ENCODE measurements at regions not wholly inside any gene's neighbourhood (a gene's known extent, or its start where the extent isn't known, plus 50 kb on each side); places are given as distances from the start of the nearest gene placed in this dataset.

DNA sequence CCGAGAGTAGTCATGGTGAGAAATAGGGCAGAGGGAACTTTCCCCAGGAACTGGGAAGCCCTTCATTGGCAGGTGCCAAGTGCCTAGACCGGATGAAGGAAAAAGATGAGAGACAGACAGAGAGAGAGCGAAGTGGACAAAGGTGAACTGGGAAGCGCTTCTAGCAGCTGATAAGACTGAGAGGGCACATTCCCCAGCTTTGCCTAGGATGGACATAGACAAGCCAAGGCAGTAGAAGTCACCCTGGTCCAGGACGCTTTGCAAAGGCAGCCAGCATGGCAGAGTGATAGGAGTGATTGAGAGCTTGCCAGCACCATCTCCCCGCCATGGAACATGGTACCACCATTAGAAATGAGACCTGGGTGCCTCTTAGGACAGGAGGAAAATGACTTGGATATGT, 372.8 kb upstream of the MGMT start:
- H3K36me3 Mint-ChIP-seq (ENCODE audit: unreplicated experiment): no peaks in the 10 kb centered on the region
- no peaks in the 10 kb centered on the region for H3K4me1 Mint-ChIP-seq (ENCODE audit: low read depth, unreplicated experiment)
- H3K27me3 Mint-ChIP-seq (ENCODE audit: unreplicated experiment): no peaks in the 10 kb centered on the region
- DNase-seq: no peak
- no peak for TF ChIP-seq CTCF (IDR thresholded peaks at IDR 0.05; ENCODE audit: partially characterized antibody, unreplicated experiment)
- H3K9me3 Mint-ChIP-seq (ENCODE audit: unreplicated experiment): peaks cover 2% of the 10 kb centered on the region
- no peak overlapping the region for H3K4me3 Mint-ChIP-seq (ENCODE audit: unreplicated experiment)
- no peak overlapping the region for H3K27ac Mint-ChIP-seq (ENCODE audit: unreplicated experiment)

DNA sequence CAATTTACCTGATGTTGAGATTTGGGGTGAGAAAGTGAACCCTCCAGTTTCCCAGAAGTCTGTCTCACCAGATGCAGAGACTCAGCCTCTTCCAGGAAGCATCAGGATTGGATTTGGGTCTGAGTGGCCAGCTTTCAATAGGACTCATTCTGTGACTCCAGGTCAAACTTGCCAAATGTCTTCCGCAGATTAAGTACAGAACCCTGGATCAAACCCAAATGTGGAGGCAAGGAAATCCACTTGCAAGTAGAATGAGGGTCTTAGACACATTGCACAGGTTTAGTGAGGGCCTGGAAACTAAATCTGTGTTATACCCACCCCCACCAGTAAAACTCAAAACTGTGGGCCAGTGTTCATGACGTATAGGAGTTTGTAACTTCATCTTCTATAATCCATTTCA, 372.2 kb upstream of the MGMT start:
- H3K27ac Mint-ChIP-seq (ENCODE audit: unreplicated experiment): no peak overlapping the region
- H3K27me3 Mint-ChIP-seq (ENCODE audit: unreplicated experiment): peaks cover 2% of the 10 kb centered on the region
- H3K36me3 Mint-ChIP-seq (ENCODE audit: unreplicated experiment): no peaks in the 10 kb centered on the region
- H3K9me3 Mint-ChIP-seq (ENCODE audit: unreplicated experiment): peaks cover 2% of the 10 kb centered on the region
- TF ChIP-seq CTCF (IDR thresholded peaks at IDR 0.05; ENCODE audit: partially characterized antibody, unreplicated experiment): no peak
- no peak overlapping the region for H3K4me3 Mint-ChIP-seq (ENCODE audit: unreplicated experiment)
- DNase-seq: no peak
- H3K4me1 Mint-ChIP-seq (ENCODE audit: low read depth, unreplicated experiment): no peaks in the 10 kb centered on the region

- Mint-ChIP-seq H3K9me3 (ENCODE audit: unreplicated experiment) (peaks cover 2% of the 10 kb centered on the region), H3K27ac (ENCODE audit: unreplicated experiment) (no peak overlapping the region), H3K27me3 (ENCODE audit: unreplicated experiment) (peaks cover 2% of the 10 kb centered on the region), H3K4me1 (ENCODE audit: low read depth, unreplicated experiment) (no peaks in the 10 kb centered on the region), H3K36me3 (ENCODE audit: unreplicated experiment) (no peaks in the 10 kb centered on the region), H3K4me3 (ENCODE audit: unreplicated experiment) (no peak overlapping the region)
- DNase-seq: no peak
- no peak for TF ChIP-seq CTCF (IDR thresholded peaks at IDR 0.05; ENCODE audit: partially characterized antibody, unreplicated experiment)
Observed at GRCh38 chr10:129095680-129096064, 371.4 kb upstream of the MGMT start.

DNA sequence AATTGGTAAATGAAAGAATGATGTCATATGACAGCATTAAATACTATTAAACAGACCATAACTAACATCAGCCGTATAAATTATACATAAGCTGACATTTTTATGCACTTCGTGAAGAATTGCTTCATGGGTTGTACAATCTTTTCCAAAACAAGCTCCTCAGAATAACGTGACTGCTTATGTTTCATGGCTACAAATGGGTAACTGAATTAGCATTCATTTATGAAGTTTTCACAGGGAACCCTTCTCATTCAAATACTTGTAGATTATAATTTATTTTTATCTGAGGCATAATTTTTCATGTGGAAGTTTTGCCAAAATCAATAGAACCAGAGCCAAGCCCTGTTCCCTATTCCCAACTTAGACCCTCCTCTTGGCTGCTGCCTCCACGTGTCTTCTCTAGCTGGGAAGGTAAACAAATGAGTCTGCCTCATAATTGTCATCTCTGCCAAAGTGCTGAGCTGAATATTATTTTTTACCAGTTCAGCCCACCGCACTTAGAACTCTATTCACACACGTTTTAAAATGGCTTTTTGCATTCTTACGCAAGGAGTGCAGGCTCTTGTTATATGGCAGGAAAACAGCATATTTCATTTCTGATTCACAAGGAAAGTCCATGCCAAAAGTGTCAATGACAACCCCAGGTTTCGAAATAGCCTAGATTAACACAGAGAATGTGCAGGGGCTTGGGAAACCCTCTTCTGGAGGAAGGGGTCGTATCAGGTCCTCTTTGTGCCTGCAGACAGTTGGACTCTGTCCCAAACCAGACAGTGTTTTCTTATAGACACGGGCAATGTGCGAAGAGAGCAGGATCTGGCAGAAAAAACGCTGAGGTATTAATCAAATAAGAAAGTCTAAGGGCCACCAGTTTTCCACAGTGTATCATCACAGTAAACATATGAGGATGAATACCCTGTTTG, 370.7 kb upstream of the MGMT start:
- Mint-ChIP-seq H3K36me3 (ENCODE audit: unreplicated experiment) (no peaks in the 10 kb centered on the region), H3K27ac (ENCODE audit: unreplicated experiment) (no peak overlapping the region), H3K4me3 (ENCODE audit: unreplicated experiment) (no peak overlapping the region), H3K4me1 (ENCODE audit: low read depth, unreplicated experiment) (no peaks in the 10 kb centered on the region), H3K27me3 (ENCODE audit: unreplicated experiment) (peaks cover 2% of the 10 kb centered on the region), H3K9me3 (ENCODE audit: unreplicated experiment) (peaks cover 2% of the 10 kb centered on the region)
- no peak for DNase-seq
- TF ChIP-seq CTCF (IDR thresholded peaks at IDR 0.05; ENCODE audit: partially characterized antibody, unreplicated experiment): no peak

DNA sequence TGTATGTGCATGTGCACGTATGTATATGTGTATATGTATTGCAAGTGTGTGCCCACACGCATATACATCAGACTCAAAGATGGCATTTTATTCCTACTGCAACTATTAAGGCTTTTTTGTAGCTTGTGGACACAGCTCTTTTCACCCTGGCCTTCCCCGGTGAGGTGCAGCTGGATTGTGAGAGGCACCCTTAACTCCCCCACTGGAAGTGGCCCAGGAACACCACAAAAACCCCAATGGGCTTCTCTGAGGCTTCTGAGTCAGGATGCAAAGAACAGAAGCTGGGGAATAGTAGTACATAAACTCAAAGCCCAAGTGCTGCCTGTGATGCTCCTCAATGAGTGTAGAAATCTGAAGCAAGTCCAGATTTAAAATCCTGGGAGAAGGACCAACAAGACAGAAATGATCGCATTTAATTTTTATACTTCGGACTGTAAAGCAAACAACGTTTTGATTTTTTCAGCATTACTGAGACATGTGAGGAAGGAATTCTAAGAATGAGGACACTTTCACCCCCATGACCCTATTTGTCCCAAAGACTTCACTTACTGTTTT, 369.2 kb upstream of the MGMT start:
- Mint-ChIP-seq H3K9me3 (ENCODE audit: unreplicated experiment) (peaks cover 4% of the 10 kb centered on the region), H3K27me3 (ENCODE audit: unreplicated experiment) (peaks cover 2% of the 10 kb centered on the region), H3K4me1 (ENCODE audit: low read depth, unreplicated experiment) (no peaks in the 10 kb centered on the region), H3K27ac (ENCODE audit: unreplicated experiment) (no peak overlapping the region), H3K4me3 (ENCODE audit: unreplicated experiment) (no peak overlapping the region), H3K36me3 (ENCODE audit: unreplicated experiment) (no peaks in the 10 kb centered on the region)
- no peak for DNase-seq
- TF ChIP-seq CTCF (IDR thresholded peaks at IDR 0.05; ENCODE audit: partially characterized antibody, unreplicated experiment): no peak
